Glutamatergic neuron (in vitro differentiated cells): ENCODE measurements at regions not wholly inside any gene's neighbourhood (a gene's known extent, or its start where the extent isn't known, plus 50 kb on each side); places are given as distances from the start of the nearest gene placed in this dataset.

ENCODE experiments used
- DNase-seq: peaks from one replicate; pipeline ENCODE4 v3.0.0; 2022
- H3K27ac Mint-ChIP-seq: one replicate; pipeline ENCODE4 v1.8.0; 2020; ENCODE audit warnings: mild to moderate bottlenecking, mixed read lengths, inconsistent platforms; ENCODE audit not compliant: unreplicated experiment
- H3K27me3 Mint-ChIP-seq: one replicate; pipeline ENCODE4 v1.8.0; 2020; ENCODE audit warnings: mild to moderate bottlenecking, moderate library complexity, mixed read lengths, inconsistent platforms; ENCODE audit not compliant: unreplicated experiment
- H3K36me3 Mint-ChIP-seq: one replicate; pipeline ENCODE4 v1.8.0; 2020; ENCODE audit warnings: mild to moderate bottlenecking, mixed read lengths, inconsistent platforms; ENCODE audit not compliant: unreplicated experiment
- H3K4me1 Mint-ChIP-seq: one replicate; pipeline ENCODE4 v1.8.0; 2020; ENCODE audit warnings: mild to moderate bottlenecking, low read depth, mixed read lengths, inconsistent platforms; ENCODE audit not compliant: unreplicated experiment
- H3K4me3 Mint-ChIP-seq: one replicate; pipeline ENCODE4 v1.8.0; 2020; ENCODE audit warnings: mild to moderate bottlenecking, mixed read lengths, inconsistent platforms; ENCODE audit not compliant: unreplicated experiment
- H3K9me3 Mint-ChIP-seq: one replicate; pipeline ENCODE4 v1.8.0; 2020; ENCODE audit warnings: mild to moderate bottlenecking, moderate library complexity, mixed read lengths, inconsistent platforms; ENCODE audit not compliant: unreplicated experiment
- CTCF ChIP-seq: fragments of 200-600 bp; sonication (generic); IDR thresholded peaks from one replicate; pipeline ENCODE4 v1.5.0; 2021; ENCODE audit not compliant: partially characterized antibody, unreplicated experiment

- H3K36me3 Mint-ChIP-seq = no peaks in the 10 kb centered on the region
These were observed 260.8 kb upstream of the NAV3 start for GRCh38 chr12:77569876-77570275.

GRCh38 chr12:77560714-77561113 lies 270.0 kb upstream of the NAV3 start:
- H3K36me3 Mint-ChIP-seq = no peaks in the 10 kb centered on the region
- H3K27me3 Mint-ChIP-seq = no peaks in the 10 kb centered on the region
- no peak overlapping the region for H3K4me3 Mint-ChIP-seq
- H3K27ac Mint-ChIP-seq = no peak overlapping the region
- no peaks in the 10 kb centered on the region for H3K4me1 Mint-ChIP-seq
- no peaks in the 10 kb centered on the region for H3K9me3 Mint-ChIP-seq
- TF ChIP-seq CTCF = no peak
- DNase-seq = no peak

More at GRCh38 chr12:77569876-77570275, 260.8 kb upstream of the NAV3 start:
- Mint-ChIP-seq H3K27ac (no peak overlapping the region), H3K9me3 (no peaks in the 10 kb centered on the region), H3K4me1 (no peaks in the 10 kb centered on the region), H3K27me3 (no peaks in the 10 kb centered on the region), H3K4me3 (no peak overlapping the region)
- DNase-seq = no peak
- no peak for TF ChIP-seq CTCF

- Mint-ChIP-seq H3K27ac (no peak overlapping the region), H3K27me3 (no peaks in the 10 kb centered on the region), H3K9me3 (no peaks in the 10 kb centered on the region), H3K36me3 (no peaks in the 10 kb centered on the region), H3K4me1 (no peaks in the 10 kb centered on the region), H3K4me3 (no peak overlapping the region)
- TF ChIP-seq CTCF = no peak
- DNase-seq = no peak
These were observed 271.2 kb upstream of the NAV3 start for GRCh38 chr12:77559400-77560074.

GRCh38 chr12:77555074-77555473 lies 275.6 kb upstream of the NAV3 start:
- TF ChIP-seq CTCF = no peak

GRCh38 chr12:77553976-77554619 lies 276.6 kb upstream of the NAV3 start:
- Mint-ChIP-seq H3K27ac (no peak overlapping the region), H3K9me3 (no peaks in the 10 kb centered on the region), H3K4me3 (no peak overlapping the region), H3K27me3 (peaks cover 2% of the 10 kb centered on the region), H3K4me1 (peaks cover 5% of the 10 kb centered on the region), H3K36me3 (no peaks in the 10 kb centered on the region)
- TF ChIP-seq CTCF = no peak
- DNase-seq = no peak

More at GRCh38 chr12:77555074-77555473, 275.6 kb upstream of the NAV3 start:
- Mint-ChIP-seq H3K36me3 (no peaks in the 10 kb centered on the region), H3K4me3 (no peak overlapping the region), H3K4me1 (peaks cover 2% of the 10 kb centered on the region), H3K27ac (no peak overlapping the region), H3K27me3 (peaks cover 2% of the 10 kb centered on the region), H3K9me3 (no peaks in the 10 kb centered on the region)
- DNase-seq = no peak
